ENCODE measurements at regions not wholly inside any gene's neighbourhood (a gene's known extent, or its start where the extent isn't known, plus 50 kb on each side); places are given as distances from the start of the nearest gene placed in this dataset.

DNA sequence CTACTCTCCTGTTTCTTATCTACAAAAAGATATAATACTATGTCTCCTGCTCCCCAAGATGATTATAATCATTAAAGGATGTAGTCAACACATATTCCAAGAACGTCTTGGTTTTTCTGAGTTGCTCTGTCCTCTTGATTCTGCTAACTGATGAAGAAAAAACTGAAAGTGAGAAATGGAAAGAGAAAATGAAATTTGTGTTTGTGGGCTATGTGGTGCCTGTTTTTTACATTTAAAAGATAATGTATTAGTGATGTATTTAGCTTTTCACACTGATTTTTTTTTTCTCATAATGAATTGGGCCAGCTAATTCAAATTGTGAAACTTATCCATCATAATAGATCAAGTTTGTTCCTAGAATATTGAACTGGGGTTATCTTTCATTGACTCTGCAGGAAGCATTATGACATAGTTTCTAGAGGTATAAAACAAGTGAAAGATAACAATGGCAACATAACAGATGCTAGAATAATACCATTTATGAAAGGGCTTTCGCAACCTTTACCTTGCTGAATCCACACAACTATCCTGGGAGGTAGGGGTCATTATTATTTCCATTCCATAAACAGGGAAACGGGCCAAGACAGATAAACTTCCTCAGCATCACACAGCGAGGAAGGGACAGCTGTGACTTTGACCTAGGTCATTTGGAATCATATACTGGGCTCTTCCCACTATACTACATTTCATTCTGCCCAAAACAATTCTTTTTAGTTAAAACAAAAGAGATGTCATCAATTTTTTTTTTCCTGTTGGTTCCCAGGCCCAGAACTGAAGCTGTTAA, 336.7 kb downstream of the GJA1 start:
- H3K9ac ChIP-seq (ENCODE audit: low read depth in 1 of 2, low read length in 2 of 2), result no peak overlapping the region
- H3K9me3 ChIP-seq (ENCODE audit: control insufficient read depth in 4 of 4, low read length in 3 of 4), result no peaks in the 10 kb centered on the region
- H3K36me3 ChIP-seq (ENCODE audit: control insufficient read depth in 4 of 4, insufficient read depth in 3 of 4, low read depth in 1 of 4, low read length in 3 of 4), result no peaks in the 10 kb centered on the region
- no peak for DNase-seq (ENCODE audit: low spot score)
- 51% methylated on average over 4 of the region's 4 CpGs for WGBS
- H3K27me3 ChIP-seq (ENCODE audit: control insufficient read depth in 4 of 4, insufficient read depth in 4 of 4, low read length in 3 of 4), result peaks cover 0 to 3% (median 0%) of the 10 kb centered on the region in 4 donors
- H3K4me3 ChIP-seq (ENCODE audit: low read depth in 1 of 3, low read length in 3 of 3), result no peak overlapping the region
- no peak for TF ChIP-seq HNF4A (conservative IDR thresholded peaks at IDR 0.05)
- peak; percentile 60 for TF ChIP-seq NR2F2 (IDR thresholded peaks at IDR 0.05)
- H3K4me1 ChIP-seq (ENCODE audit: control insufficient read depth in 4 of 4, insufficient read depth in 4 of 4, low read length in 3 of 4), result peaks cover 0 to 2% (median 0%) of the 10 kb centered on the region in 4 donors
- no peak overlapping the region for H3K27ac ChIP-seq (ENCODE audit: low read depth in 1 of 2, low read length in 2 of 2)

DNA sequence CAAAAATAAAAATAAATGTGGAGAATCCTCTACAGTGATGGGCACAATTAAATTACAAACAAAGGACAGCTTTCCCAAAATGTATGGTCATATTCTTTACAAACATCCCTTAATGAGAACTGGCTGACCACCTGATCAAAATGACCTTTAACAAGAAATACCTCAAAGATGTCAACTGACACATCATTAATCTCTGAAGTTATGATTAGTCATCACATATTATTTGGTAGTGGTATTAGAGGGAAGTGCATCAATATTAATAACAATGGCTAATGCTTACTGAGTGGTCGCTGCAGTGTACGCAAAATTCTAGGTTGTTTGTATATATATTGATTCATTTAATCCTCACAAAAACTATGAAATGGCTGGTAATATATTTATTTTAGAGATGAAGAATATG, 340.6 kb downstream of the GJA1 start:
- Histone ChIP-seq H3K4me1 (ENCODE audit: control insufficient read depth in 4 of 4, insufficient read depth in 4 of 4, low read length in 3 of 4) (peaks cover 0 to 2% (median 0%) of the 10 kb centered on the region in 4 donors), H3K27me3 (ENCODE audit: control insufficient read depth in 4 of 4, insufficient read depth in 4 of 4, low read length in 3 of 4) (peaks cover 0 to 3% (median 0%) of the 10 kb centered on the region in 4 donors), H3K36me3 (ENCODE audit: control insufficient read depth in 4 of 4, insufficient read depth in 3 of 4, low read depth in 1 of 4, low read length in 3 of 4) (no peaks in the 10 kb centered on the region), H3K27ac (ENCODE audit: low read depth in 1 of 2, low read length in 2 of 2) (no peak overlapping the region), H3K4me3 (ENCODE audit: low read depth in 1 of 3, low read length in 3 of 3) (no peak overlapping the region), H3K9me3 (ENCODE audit: control insufficient read depth in 4 of 4, low read length in 3 of 4) (peaks cover 0 to 5% (median under 1%) of the 10 kb centered on the region in 4 donors), H3K9ac (ENCODE audit: low read depth in 1 of 2, low read length in 2 of 2) (no peak overlapping the region)
- no peak for DNase-seq (ENCODE audit: low spot score)
- TF ChIP-seq HNF4A (conservative IDR thresholded peaks at IDR 0.05), result no peak
- TF ChIP-seq NR2F2 (IDR thresholded peaks at IDR 0.05), result no peak
- WGBS, result 91% methylated on average over 2 of the region's 2 CpGs

DNA sequence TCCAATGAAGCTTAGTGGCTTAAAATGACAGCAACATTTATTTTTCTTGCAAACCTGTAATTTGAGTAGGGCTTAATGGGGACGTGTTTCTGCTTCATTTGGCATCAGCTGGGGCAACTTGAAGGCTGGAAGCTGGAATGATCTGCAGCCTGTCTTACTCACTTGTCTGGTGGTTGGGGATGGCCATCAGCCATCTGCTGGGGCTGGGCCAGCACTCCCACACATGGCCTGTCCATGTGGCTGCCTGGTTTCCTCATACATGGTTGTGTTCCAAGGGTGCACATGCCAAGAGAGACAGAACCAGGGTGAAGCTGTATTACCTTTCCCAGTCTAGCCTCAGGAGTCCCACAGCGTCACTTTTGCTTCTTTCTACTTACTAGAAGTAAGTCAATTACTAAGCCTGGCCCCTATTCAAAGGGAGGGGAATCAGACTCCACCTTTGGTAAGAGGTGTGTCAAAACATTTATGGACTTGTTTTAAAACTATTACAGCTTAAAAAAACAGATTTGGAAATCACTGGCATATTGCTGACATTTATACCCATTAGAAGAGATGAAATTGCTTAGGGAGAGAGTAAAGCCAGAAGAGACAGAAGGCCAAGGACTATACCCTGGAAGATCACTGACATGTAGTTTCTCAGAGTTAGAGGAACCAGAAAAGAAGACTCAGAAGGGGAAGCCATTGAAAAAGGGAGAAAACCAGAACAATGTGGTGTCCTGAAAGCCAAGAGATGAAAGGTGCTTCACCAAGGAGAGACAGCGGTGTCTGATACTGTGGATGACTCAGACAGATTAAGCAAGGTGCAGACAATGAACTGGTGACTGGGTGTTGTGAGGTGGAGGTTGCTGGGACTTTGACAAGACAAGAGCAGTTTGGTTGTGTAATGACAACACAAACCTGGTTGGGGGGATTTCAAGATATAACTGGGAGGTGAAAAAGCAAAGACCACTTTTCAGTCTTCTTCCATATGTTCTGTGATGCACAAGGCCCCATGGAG, 345.2 kb downstream of the GJA1 start:
- Histone ChIP-seq H3K27me3 (ENCODE audit: control insufficient read depth in 4 of 4, insufficient read depth in 4 of 4, low read length in 3 of 4) (no peaks in the 10 kb centered on the region), H3K4me3 (ENCODE audit: low read depth in 1 of 3, low read length in 3 of 3) (no peak overlapping the region), H3K4me1 (ENCODE audit: control insufficient read depth in 4 of 4, insufficient read depth in 4 of 4, low read length in 3 of 4) (no peaks in the 10 kb centered on the region), H3K9ac (ENCODE audit: low read depth in 1 of 2, low read length in 2 of 2) (no peak overlapping the region), H3K36me3 (ENCODE audit: control insufficient read depth in 4 of 4, insufficient read depth in 3 of 4, low read depth in 1 of 4, low read length in 3 of 4) (no peaks in the 10 kb centered on the region), H3K27ac (ENCODE audit: low read depth in 1 of 2, low read length in 2 of 2) (no peak overlapping the region), H3K9me3 (ENCODE audit: control insufficient read depth in 4 of 4, low read length in 3 of 4) (peaks cover 0 to 5% (median under 1%) of the 10 kb centered on the region in 4 donors)
- no peak for DNase-seq (ENCODE audit: low spot score)
- 57% methylated on average over 3 of the region's 3 CpGs for WGBS
- TF ChIP-seq HNF4G (IDR thresholded peaks at IDR 0.05), result no peak
- no peak for TF ChIP-seq NR2F2 (IDR thresholded peaks at IDR 0.05)
- TF ChIP-seq GABPA (IDR thresholded peaks at IDR 0.05 in 1 of 2, conservative IDR thresholded peaks at IDR 0.05 in 1 of 2), result no peak
- TF ChIP-seq RXRA (IDR thresholded peaks at IDR 0.05), result no peak

DNA sequence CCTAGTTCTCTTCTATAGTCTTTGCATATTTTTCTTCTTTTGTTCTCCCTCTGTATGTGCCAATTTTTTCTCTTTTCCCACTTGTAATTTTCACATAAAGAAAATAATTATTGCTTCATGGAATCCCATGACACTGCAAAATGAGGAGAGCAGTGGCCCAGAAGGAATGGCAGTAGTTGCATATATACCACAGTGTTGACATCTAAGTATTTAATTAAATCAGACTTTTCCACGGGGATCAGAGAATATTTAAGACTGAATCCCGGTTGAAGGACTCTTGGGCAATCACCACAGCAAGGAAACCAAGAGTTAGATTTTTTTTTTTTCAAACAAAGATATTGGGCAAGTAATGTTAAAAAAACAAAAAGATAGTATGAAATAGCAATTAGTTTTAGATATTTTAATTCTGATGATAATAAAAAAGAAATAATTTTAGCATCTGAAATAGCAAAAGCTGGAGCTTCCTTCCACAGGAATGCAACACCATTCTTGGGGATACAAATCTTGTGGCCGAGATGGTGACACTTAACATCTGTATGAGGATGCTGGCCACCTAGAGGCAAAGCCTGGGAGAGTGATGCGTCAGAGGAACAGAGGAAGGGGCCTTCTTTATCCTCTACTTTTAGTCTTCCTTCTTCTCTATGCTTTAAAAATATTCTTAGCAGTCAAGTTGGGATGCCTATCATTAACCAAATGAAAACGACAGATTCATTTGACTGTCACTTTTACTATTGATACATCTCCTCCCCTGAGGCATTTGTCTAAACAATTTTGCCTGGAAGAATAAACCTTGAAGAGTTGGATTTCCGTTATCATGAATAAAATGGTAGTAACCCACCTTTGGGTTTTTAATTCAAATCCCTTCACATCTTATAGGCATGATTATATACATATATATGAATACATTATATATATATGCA, 356.2 kb downstream of the GJA1 start:
- Histone ChIP-seq H3K4me1 (ENCODE audit: control insufficient read depth in 4 of 4, insufficient read depth in 4 of 4, low read length in 3 of 4) (no peaks in the 10 kb centered on the region), H3K36me3 (ENCODE audit: control insufficient read depth in 4 of 4, insufficient read depth in 3 of 4, low read depth in 1 of 4, low read length in 3 of 4) (no peaks in the 10 kb centered on the region), H3K27ac (ENCODE audit: low read depth in 1 of 2, low read length in 2 of 2) (no peak overlapping the region), H3K4me3 (ENCODE audit: low read depth in 1 of 3, low read length in 3 of 3) (no peak overlapping the region), H3K9ac (ENCODE audit: low read depth in 1 of 2, low read length in 2 of 2) (no peak overlapping the region), H3K27me3 (ENCODE audit: control insufficient read depth in 4 of 4, insufficient read depth in 4 of 4, low read length in 3 of 4) (no peaks in the 10 kb centered on the region), H3K9me3 (ENCODE audit: control insufficient read depth in 4 of 4, low read length in 3 of 4) (no peaks in the 10 kb centered on the region)
- DNase-seq (ENCODE audit: low spot score), result no peak
- 61% methylated on average over 6 of the region's 6 CpGs for WGBS
- TF ChIP-seq, protein P1, sequence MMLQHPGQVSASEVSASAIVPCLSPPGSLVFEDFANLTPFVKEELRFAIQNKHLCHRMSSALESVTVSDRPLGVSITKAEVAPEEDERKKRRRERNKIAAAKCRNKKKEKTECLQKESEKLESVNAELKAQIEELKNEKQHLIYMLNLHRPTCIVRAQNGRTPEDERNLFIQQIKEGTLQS (IDR thresholded peaks at IDR 0.05), result no peak
- TF ChIP-seq GABPA (IDR thresholded peaks at IDR 0.05 in 1 of 2, conservative IDR thresholded peaks at IDR 0.05 in 1 of 2), result no peak
- no peak for TF ChIP-seq TAF1 (conservative IDR thresholded peaks at IDR 0.05)
- TF ChIP-seq, protein P2, sequence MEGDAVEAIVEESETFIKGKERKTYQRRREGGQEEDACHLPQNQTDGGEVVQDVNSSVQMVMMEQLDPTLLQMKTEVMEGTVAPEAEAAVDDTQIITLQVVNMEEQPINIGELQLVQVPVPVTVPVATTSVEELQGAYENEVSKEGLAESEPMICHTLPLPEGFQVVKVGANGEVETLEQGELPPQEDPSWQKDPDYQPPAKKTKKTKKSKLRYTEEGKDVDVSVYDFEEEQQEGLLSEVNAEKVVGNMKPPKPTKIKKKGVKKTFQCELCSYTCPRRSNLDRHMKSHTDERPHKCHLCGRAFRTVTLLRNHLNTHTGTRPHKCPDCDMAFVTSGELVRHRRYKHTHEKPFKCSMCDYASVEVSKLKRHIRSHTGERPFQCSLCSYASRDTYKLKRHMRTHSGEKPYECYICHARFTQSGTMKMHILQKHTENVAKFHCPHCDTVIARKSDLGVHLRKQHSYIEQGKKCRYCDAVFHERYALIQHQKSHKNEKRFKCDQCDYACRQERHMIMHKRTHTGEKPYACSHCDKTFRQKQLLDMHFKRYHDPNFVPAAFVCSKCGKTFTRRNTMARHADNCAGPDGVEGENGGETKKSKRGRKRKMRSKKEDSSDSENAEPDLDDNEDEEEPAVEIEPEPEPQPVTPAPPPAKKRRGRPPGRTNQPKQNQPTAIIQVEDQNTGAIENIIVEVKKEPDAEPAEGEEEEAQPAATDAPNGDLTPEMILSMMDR (IDR thresholded peaks at IDR 0.05; ENCODE audit: low read depth, low read length, missing input control), result no peak
- TF ChIP-seq SP1 (IDR thresholded peaks at IDR 0.05), result no peak
- no peak for TF ChIP-seq HNF4A (conservative IDR thresholded peaks at IDR 0.05)
- TF ChIP-seq FOXA1 (IDR thresholded peaks at IDR 0.05), result no peak
- TF ChIP-seq, protein P3, sequence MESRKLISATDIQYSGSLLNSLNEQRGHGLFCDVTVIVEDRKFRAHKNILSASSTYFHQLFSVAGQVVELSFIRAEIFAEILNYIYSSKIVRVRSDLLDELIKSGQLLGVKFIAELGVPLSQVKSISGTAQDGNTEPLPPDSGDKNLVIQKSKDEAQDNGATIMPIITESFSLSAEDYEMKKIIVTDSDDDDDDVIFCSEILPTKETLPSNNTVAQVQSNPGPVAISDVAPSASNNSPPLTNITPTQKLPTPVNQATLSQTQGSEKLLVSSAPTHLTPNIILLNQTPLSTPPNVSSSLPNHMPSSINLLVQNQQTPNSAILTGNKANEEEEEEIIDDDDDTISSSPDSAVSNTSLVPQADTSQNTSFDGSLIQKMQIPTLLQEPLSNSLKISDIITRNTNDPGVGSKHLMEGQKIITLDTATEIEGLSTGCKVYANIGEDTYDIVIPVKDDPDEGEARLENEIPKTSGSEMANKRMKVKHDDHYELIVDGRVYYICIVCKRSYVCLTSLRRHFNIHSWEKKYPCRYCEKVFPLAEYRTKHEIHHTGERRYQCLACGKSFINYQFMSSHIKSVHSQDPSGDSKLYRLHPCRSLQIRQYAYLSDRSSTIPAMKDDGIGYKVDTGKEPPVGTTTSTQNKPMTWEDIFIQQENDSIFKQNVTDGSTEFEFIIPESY (IDR thresholded peaks at IDR 0.05), result no peak

Data from liver (tissue), 8 donors.